DND-41 (cell line): ENCODE measurements at regions not wholly inside any gene's neighbourhood (a gene's known extent, or its start where the extent isn't known, plus 50 kb on each side); places are given as distances from the start of the nearest gene placed in this dataset.

ENCODE experiments used
- EZH2 ChIP-seq: IDR thresholded peaks from 3 replicates; pipeline ENCODE4 v1.6.1; 2012; ENCODE audit warnings: borderline replicate concordance, low read depth, mild to moderate bottlenecking, moderate library complexity, low read length, inconsistent platforms; ENCODE audit not compliant: severe bottlenecking
- TF ChIP-seq, protein P1 (sequence below): IDR thresholded peaks from 2 replicates; pipeline ENCODE4 v1.5.1; 2012; ENCODE audit warnings: borderline replicate concordance, low read length, moderate library complexity, mild to moderate bottlenecking; ENCODE audit not compliant: poor library complexity, severe bottlenecking; ENCODE audit errors: extremely low read depth

DNA sequence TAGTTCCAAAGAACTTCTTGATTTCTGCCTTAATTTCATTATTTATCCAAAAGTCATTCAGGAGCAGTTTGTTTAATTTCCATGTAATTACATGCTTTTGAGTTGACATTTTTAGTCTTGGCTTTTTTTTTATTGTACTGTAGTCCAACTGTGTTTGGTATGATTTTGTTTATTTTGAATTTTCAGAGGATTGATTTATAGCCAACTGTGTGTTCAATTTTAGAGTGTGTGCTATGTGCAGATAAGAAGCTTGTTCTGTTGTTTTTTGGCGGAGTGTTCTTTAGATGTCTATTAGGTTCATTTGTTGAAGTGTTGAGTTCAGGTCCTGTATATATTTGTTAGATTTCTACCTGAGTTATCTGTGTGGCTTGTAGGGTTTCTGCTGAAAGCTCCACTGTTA lies 533.6 kb downstream of the TRAM1L1 start:
- TF ChIP-seq, protein P1, sequence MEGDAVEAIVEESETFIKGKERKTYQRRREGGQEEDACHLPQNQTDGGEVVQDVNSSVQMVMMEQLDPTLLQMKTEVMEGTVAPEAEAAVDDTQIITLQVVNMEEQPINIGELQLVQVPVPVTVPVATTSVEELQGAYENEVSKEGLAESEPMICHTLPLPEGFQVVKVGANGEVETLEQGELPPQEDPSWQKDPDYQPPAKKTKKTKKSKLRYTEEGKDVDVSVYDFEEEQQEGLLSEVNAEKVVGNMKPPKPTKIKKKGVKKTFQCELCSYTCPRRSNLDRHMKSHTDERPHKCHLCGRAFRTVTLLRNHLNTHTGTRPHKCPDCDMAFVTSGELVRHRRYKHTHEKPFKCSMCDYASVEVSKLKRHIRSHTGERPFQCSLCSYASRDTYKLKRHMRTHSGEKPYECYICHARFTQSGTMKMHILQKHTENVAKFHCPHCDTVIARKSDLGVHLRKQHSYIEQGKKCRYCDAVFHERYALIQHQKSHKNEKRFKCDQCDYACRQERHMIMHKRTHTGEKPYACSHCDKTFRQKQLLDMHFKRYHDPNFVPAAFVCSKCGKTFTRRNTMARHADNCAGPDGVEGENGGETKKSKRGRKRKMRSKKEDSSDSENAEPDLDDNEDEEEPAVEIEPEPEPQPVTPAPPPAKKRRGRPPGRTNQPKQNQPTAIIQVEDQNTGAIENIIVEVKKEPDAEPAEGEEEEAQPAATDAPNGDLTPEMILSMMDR = no peak
- TF ChIP-seq EZH2 = no peak
